RWPE2 (cell line): ENCODE measurements at regions not wholly inside any gene's neighbourhood (a gene's known extent, or its start where the extent isn't known, plus 50 kb on each side); places are given as distances from the start of the nearest gene placed in this dataset.

ENCODE experiments used
- ATAC-seq: fragments of 200-7000 bp; cut with Tn5 transposase; 3 replicates; pipeline ENCODE4 v1.9.1; 2021; ENCODE audit warnings: low read depth
- DNase-seq: peaks from one replicate; pipeline ENCODE4 v3.0.0-alpha.2; 2020; ENCODE audit warnings: low spot score
- H3K27ac ChIP-seq: fragments of 450-650 bp; 2 replicates; pipeline ENCODE4 v1.5.1; 2017; ENCODE audit warnings: mild to moderate bottlenecking; ENCODE audit not compliant: poor library complexity, severe bottlenecking
- H3K27me3 ChIP-seq: fragments of 250-450 bp; sonication (Bioruptor Pico); 2 replicates; pipeline ENCODE4 v1.5.1; 2021; ENCODE audit warnings: mild to moderate bottlenecking, moderate library complexity; ENCODE audit not compliant: insufficient read depth, poor library complexity, severe bottlenecking
- H3K36me3 ChIP-seq: fragments of 250-450 bp; sonication (Bioruptor Pico); 2 replicates; pipeline ENCODE4 v1.5.1; 2020; ENCODE audit warnings: low read depth, mild to moderate bottlenecking, moderate library complexity
- H3K4me1 ChIP-seq: fragments of 250-450 bp; sonication (Bioruptor Pico); 2 replicates; pipeline ENCODE4 v1.5.1; 2021; ENCODE audit warnings: mild to moderate bottlenecking, moderate library complexity; ENCODE audit not compliant: insufficient read depth, poor library complexity, severe bottlenecking
- H3K4me3 ChIP-seq: fragments of 250-450 bp; sonication (Bioruptor Pico); 2 replicates; pipeline ENCODE4 v1.5.1; 2021; ENCODE audit warnings: mild to moderate bottlenecking, moderate library complexity; ENCODE audit not compliant: severe bottlenecking
- H3K9me3 ChIP-seq: fragments of 250-450 bp; sonication (Bioruptor Pico); 2 replicates; pipeline ENCODE4 v1.5.1; 2021; ENCODE audit warnings: mild to moderate bottlenecking, moderate library complexity; ENCODE audit not compliant: severe bottlenecking
- TF ChIP-seq, protein P1 (sequence below): fragments of 450-650 bp; IDR thresholded peaks from one replicate; pipeline ENCODE4 v1.5.1; 2017; ENCODE audit warnings: mild to moderate bottlenecking, moderate library complexity; ENCODE audit not compliant: poor library complexity, severe bottlenecking

DNA sequence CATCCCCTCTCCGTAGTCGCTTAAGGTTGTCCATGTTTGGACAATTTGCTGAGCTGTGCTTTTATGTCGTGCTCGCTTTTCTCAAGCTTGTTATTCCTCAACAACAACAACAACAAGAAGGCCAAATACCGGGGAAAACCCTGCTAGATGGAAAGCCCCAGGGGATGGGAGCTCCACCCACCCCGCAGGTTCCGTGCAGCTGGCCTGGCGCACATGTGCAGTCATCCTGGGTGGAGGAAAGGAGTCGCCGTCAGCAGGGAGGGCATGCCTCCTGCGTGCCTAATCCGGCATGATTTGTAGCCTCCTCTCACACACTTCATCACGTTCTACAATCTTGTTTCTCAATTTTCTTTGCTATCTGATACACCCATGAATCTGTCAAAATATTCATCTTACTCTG is 87.4 kb upstream of the SALL3 start:
- H3K27me3 ChIP-seq = peaks cover 3% of the 10 kb centered on the region
- H3K27ac ChIP-seq = no peak overlapping the region
- no peak for DNase-seq
- peaks cover 3% of the 10 kb centered on the region for H3K9me3 ChIP-seq
- no peaks in the 10 kb centered on the region for H3K36me3 ChIP-seq
- no peaks in the 10 kb centered on the region for H3K4me1 ChIP-seq
- no peak overlapping the region for H3K4me3 ChIP-seq
- TF ChIP-seq, protein P1, sequence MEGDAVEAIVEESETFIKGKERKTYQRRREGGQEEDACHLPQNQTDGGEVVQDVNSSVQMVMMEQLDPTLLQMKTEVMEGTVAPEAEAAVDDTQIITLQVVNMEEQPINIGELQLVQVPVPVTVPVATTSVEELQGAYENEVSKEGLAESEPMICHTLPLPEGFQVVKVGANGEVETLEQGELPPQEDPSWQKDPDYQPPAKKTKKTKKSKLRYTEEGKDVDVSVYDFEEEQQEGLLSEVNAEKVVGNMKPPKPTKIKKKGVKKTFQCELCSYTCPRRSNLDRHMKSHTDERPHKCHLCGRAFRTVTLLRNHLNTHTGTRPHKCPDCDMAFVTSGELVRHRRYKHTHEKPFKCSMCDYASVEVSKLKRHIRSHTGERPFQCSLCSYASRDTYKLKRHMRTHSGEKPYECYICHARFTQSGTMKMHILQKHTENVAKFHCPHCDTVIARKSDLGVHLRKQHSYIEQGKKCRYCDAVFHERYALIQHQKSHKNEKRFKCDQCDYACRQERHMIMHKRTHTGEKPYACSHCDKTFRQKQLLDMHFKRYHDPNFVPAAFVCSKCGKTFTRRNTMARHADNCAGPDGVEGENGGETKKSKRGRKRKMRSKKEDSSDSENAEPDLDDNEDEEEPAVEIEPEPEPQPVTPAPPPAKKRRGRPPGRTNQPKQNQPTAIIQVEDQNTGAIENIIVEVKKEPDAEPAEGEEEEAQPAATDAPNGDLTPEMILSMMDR = no peak
- ATAC-seq = no peak

- no peaks in the 10 kb centered on the region for H3K36me3 ChIP-seq
- no peak for ATAC-seq
Measured at GRCh38 chr18:78892721-78893120, 86.9 kb upstream of the SALL3 start.

DNA sequence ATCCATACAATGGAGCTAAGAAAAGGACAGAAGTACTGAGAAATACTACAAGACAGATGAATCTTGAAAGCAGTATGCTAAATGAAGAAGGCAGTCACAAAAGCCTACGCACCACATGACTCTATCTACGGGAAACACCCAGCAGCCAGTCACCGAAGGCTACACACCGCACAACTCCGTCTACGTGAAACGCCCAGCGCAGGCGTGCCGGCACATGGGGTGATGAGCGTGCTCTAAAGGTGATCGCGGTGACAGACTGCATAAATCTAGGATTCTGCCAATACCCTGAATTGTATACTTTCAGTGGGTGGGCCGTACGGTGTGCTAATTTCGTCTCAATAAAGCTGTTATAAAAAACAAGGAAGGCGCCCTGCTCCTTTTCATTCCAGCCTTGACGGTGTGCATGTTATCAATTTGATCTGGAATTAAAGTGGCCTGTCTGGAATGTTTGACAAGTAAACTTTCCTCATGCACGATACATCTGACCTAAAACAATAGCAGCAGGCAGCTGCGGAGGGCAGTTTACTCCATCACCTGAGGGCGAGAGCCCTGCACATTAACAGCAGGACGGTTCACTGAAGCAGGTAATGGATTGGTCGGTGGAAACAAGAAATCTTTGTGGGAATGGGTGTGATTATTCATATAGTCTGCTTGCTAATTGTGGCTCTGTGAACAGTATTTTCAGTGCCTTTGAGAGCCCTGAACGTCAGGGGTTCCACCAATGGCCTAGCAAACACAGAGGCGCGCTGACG is 86.2 kb upstream of the SALL3 start:
- no peaks in the 10 kb centered on the region for H3K4me1 ChIP-seq
- DNase-seq = no peak
- H3K36me3 ChIP-seq = no peaks in the 10 kb centered on the region
- H3K27me3 ChIP-seq = peaks cover 3% of the 10 kb centered on the region
- peaks cover 3% of the 10 kb centered on the region for H3K9me3 ChIP-seq
- no peak overlapping the region for H3K4me3 ChIP-seq
- no peak for ATAC-seq
- H3K27ac ChIP-seq = no peak overlapping the region
- TF ChIP-seq, protein P1 = no peak

More at GRCh38 chr18:78892721-78893120, 86.9 kb upstream of the SALL3 start:
- peaks cover 3% of the 10 kb centered on the region for H3K27me3 ChIP-seq
- H3K4me3 ChIP-seq = no peak overlapping the region
- peaks cover 3% of the 10 kb centered on the region for H3K9me3 ChIP-seq
- H3K27ac ChIP-seq = no peak overlapping the region
- no peak for DNase-seq
- no peaks in the 10 kb centered on the region for H3K4me1 ChIP-seq
- TF ChIP-seq, protein P1 = no peak

GRCh38 chr18:78894033-78894305 is 85.6 kb upstream of the SALL3 start:
- Histone ChIP-seq H3K4me3 (no peak overlapping the region), H3K27me3 (peaks cover 3% of the 10 kb centered on the region), H3K27ac (no peak overlapping the region), H3K9me3 (peaks cover 3% of the 10 kb centered on the region), H3K36me3 (no peaks in the 10 kb centered on the region), H3K4me1 (no peaks in the 10 kb centered on the region)
- ATAC-seq = no peak
- no peak for DNase-seq
- TF ChIP-seq, protein P1 = no peak

- no peak overlapping the region for H3K27ac ChIP-seq
- H3K4me1 ChIP-seq = no peaks in the 10 kb centered on the region
- no peak for DNase-seq
- no peak overlapping the region for H3K4me3 ChIP-seq
- peaks cover 3% of the 10 kb centered on the region for H3K27me3 ChIP-seq
- TF ChIP-seq, protein P1 = no peak
- no peaks in the 10 kb centered on the region for H3K9me3 ChIP-seq
- no peaks in the 10 kb centered on the region for H3K36me3 ChIP-seq
- ATAC-seq = no peak
Measured at GRCh38 chr18:78895207-78896001, 84.2 kb upstream of the SALL3 start.
